Sigmoid colon (tissue), 4 donors: ENCODE measurements at regions not wholly inside any gene's neighbourhood (a gene's known extent, or its start where the extent isn't known, plus 50 kb on each side); places are given as distances from the start of the nearest gene placed in this dataset.
"Not testable (repeated sequence)": the region's sequence is repeated elsewhere in the genome, so short reads cannot be mapped to it uniquely, and the experiment has no call there.

Source experiments
- EP300 ChIP-seq, 4 donors: sonication (generic); formaldehyde crosslinking; IDR thresholded peaks; one replicate each; pipeline ENCODE4 v1.6.1; 2017; ENCODE audit warnings: antibody characterized with exemption in 4 of 4
- POLR2A ChIP-seq, 2 donors: fragments of 450-650 bp; IDR thresholded peaks; one replicate each; pipeline ENCODE4 v1.6.1; 2016; ENCODE audit warnings: antibody characterized with exemption in 2 of 2, mild to moderate bottlenecking in 2 of 2, moderate library complexity in 2 of 2
- POLR2AphosphoS5 ChIP-seq, 4 donors: sonication (generic); formaldehyde crosslinking; IDR thresholded peaks; one replicate each; pipeline ENCODE4 v1.6.1; 2017; ENCODE audit warnings: antibody characterized with exemption in 4 of 4
- TF ChIP-seq, protein P1 (sequence below), 4 experiments: fragments of 450-650 bp in 3 of 4; fragments of 200-600 bp in 1 of 4; IDR thresholded peaks; one replicate each; pipeline ENCODE4 v1.5.1; 2016 to 2019; ENCODE audit warnings: antibody characterized with exemption in 4 of 4, mild to moderate bottlenecking in 3 of 4, moderate library complexity in 2 of 4

DNA sequence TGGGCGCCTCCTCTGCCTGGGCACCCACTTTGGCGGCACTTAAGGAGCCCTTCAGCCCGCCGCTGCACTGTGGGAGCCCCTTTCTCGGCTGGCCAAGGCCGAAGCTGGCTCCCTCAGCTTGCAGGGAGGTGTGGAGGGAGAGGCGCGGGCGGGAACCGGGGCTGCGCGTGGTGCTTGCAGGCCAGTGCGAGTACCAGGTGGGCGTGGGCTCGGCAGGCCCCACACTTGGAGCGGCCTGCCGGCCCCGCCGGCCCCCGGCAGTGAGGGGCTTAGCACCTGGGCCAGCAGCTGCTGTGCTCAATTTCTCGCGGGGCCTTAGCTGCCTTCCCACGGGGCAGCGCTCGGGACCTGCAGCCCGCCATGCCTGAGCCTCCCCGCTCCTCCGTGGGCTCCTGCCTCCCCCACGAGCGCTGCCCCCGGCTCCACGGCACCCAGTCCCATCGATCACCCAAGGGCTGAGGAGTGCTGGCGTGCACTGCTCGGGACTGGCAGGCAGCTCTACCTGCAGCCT is 182.4 kb upstream of the GPRIN3 start:
- TF ChIP-seq EP300, POLR2A, POLR2AphosphoS5 (IDR thresholded peaks at IDR 0.05): not testable (repeated sequence)
- TF ChIP-seq, protein P1, sequence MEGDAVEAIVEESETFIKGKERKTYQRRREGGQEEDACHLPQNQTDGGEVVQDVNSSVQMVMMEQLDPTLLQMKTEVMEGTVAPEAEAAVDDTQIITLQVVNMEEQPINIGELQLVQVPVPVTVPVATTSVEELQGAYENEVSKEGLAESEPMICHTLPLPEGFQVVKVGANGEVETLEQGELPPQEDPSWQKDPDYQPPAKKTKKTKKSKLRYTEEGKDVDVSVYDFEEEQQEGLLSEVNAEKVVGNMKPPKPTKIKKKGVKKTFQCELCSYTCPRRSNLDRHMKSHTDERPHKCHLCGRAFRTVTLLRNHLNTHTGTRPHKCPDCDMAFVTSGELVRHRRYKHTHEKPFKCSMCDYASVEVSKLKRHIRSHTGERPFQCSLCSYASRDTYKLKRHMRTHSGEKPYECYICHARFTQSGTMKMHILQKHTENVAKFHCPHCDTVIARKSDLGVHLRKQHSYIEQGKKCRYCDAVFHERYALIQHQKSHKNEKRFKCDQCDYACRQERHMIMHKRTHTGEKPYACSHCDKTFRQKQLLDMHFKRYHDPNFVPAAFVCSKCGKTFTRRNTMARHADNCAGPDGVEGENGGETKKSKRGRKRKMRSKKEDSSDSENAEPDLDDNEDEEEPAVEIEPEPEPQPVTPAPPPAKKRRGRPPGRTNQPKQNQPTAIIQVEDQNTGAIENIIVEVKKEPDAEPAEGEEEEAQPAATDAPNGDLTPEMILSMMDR (IDR thresholded peaks at IDR 0.05) = not testable (repeated sequence)
